Skeletal muscle tissue (tissue), 3 donors: ENCODE measurements at regions not wholly inside any gene's neighbourhood (a gene's known extent, or its start where the extent isn't known, plus 50 kb on each side); places are given as distances from the start of the nearest gene placed in this dataset.

Source experiments
- H3K27ac ChIP-seq: one replicate; pipeline ENCODE4 v1.7.0; 2013; ENCODE audit warnings: mild to moderate bottlenecking, low read depth, low read length, inconsistent platforms
- H3K27me3 ChIP-seq, 3 donors: one replicate each; pipeline ENCODE4 v1.7.0; 2013; ENCODE audit warnings: low read length in 3 of 3; ENCODE audit not compliant: control insufficient read depth in 3 of 3, insufficient read depth in 3 of 3
- H3K36me3 ChIP-seq, 3 donors: one replicate each; pipeline ENCODE4 v1.7.0; 2013; ENCODE audit warnings: low read length in 3 of 3; ENCODE audit not compliant: control insufficient read depth in 3 of 3, insufficient read depth in 3 of 3
- H3K4me1 ChIP-seq, 3 donors: one replicate each; pipeline ENCODE4 v1.7.0; 2013; ENCODE audit warnings: low read length in 3 of 3, mild to moderate bottlenecking in 3 of 3; ENCODE audit not compliant: control insufficient read depth in 3 of 3, insufficient read depth in 3 of 3
- H3K4me3 ChIP-seq, 3 donors: one replicate each; pipeline ENCODE4 v1.7.0; 2013; ENCODE audit warnings: low read length in 3 of 3
- H3K9ac ChIP-seq, 3 donors: one replicate each; pipeline ENCODE4 v1.7.0; 2013; ENCODE audit warnings: low read length in 3 of 3, mild to moderate bottlenecking in 3 of 3, moderate library complexity in 2 of 3, low read depth in 1 of 3
- H3K9me3 ChIP-seq, 3 donors: one replicate each; pipeline ENCODE4 v1.7.0; 2013; ENCODE audit warnings: low read length in 3 of 3; ENCODE audit not compliant: control insufficient read depth in 3 of 3
- donor health status: Osteomylitis.

- no peaks in the 10 kb centered on the region for H3K36me3 ChIP-seq
- H3K27ac ChIP-seq = no peak overlapping the region
- no peaks in the 10 kb centered on the region for H3K9me3 ChIP-seq
- no peaks in the 10 kb centered on the region for H3K4me1 ChIP-seq
- H3K27me3 ChIP-seq = no peaks in the 10 kb centered on the region
- no peak overlapping the region for H3K9ac ChIP-seq
- H3K4me3 ChIP-seq = no peak overlapping the region
Measured at GRCh38 chr18:40417501-40417900, 1537.5 kb upstream of the PIK3C3 start.

- H3K27ac ChIP-seq = no peak overlapping the region
- no peaks in the 10 kb centered on the region for H3K4me1 ChIP-seq
- H3K9ac ChIP-seq = no peak overlapping the region
Measured at GRCh38 chr18:40415821-40416220, 1539.2 kb upstream of the PIK3C3 start.

GRCh38 chr18:40415176-40415791 is 1539.8 kb upstream of the PIK3C3 start:
- H3K4me3 ChIP-seq = no peak overlapping the region
- no peak overlapping the region for H3K9ac ChIP-seq
- H3K36me3 ChIP-seq = no peaks in the 10 kb centered on the region
- no peak overlapping the region for H3K27ac ChIP-seq
- no peaks in the 10 kb centered on the region for H3K9me3 ChIP-seq
- H3K27me3 ChIP-seq = no peaks in the 10 kb centered on the region
- no peaks in the 10 kb centered on the region for H3K4me1 ChIP-seq

More at GRCh38 chr18:40415821-40416220, 1539.2 kb upstream of the PIK3C3 start:
- H3K4me3 ChIP-seq = no peak overlapping the region
- H3K36me3 ChIP-seq = no peaks in the 10 kb centered on the region
- no peaks in the 10 kb centered on the region for H3K9me3 ChIP-seq
- H3K27me3 ChIP-seq = no peaks in the 10 kb centered on the region

DNA sequence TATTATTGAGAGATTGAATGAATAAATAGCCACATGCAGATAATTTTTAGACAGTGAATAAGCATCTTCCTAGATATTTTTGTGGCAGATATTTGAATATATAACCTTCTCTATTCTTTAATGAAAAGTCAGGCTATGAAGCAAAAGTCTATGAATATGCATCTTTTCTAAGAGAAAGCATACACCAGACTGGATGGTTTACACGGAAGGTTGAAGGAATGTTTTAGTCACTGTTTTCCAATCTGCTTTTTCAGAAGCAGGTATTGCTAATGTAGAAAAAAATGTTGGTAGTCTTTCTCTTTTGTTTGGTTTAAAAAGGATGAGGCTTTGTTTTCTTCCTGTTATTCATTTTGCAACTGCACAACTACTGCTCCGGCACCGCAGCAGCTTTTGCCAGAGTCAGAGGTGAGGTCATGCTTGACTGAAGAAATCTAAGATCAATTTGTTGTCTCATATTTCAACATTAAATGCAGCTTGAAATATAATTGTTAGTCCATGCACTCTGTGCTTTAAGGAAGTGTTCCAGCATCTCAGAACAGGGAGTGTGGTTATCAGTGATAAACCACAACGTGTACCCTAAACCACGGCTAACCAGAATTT is 1540.8 kb upstream of the PIK3C3 start:
- no peaks in the 10 kb centered on the region for H3K27me3 ChIP-seq
- H3K4me1 ChIP-seq = no peaks in the 10 kb centered on the region
- H3K4me3 ChIP-seq = no peak overlapping the region
- no peaks in the 10 kb centered on the region for H3K9me3 ChIP-seq
- H3K36me3 ChIP-seq = no peaks in the 10 kb centered on the region
- no peak overlapping the region for H3K27ac ChIP-seq
- H3K9ac ChIP-seq = no peak overlapping the region

DNA sequence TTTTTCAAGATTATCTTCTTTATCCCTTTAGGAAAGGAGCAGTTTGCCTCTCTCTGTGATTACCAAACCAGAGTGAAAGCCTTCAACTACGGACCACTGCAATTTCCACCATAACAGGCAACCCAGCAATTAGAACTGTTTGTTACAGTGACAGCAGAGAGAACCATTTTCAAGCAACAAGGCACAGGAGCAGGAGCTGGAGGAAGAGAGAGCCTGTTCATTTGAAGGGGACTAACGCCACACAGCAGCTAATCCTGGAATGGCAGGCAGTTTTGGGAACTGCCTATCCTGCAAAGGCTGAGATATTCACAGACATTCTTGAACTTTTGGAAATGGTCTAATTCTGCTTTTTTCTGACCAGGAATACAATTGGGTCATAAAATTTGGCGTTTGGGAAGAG is 1541.9 kb upstream of the PIK3C3 start:
- Histone ChIP-seq H3K4me1 (no peaks in the 10 kb centered on the region), H3K36me3 (no peaks in the 10 kb centered on the region), H3K27me3 (no peaks in the 10 kb centered on the region), H3K9ac (no peak overlapping the region), H3K4me3 (no peak overlapping the region), H3K27ac (no peak overlapping the region), H3K9me3 (no peaks in the 10 kb centered on the region)

GRCh38 chr18:40412410-40412809 is 1542.6 kb upstream of the PIK3C3 start:
- Histone ChIP-seq H3K36me3 (no peaks in the 10 kb centered on the region), H3K4me3 (no peak overlapping the region), H3K27me3 (no peaks in the 10 kb centered on the region), H3K4me1 (no peaks in the 10 kb centered on the region), H3K9ac (no peak overlapping the region), H3K9me3 (no peaks in the 10 kb centered on the region), H3K27ac (no peak overlapping the region)

DNA sequence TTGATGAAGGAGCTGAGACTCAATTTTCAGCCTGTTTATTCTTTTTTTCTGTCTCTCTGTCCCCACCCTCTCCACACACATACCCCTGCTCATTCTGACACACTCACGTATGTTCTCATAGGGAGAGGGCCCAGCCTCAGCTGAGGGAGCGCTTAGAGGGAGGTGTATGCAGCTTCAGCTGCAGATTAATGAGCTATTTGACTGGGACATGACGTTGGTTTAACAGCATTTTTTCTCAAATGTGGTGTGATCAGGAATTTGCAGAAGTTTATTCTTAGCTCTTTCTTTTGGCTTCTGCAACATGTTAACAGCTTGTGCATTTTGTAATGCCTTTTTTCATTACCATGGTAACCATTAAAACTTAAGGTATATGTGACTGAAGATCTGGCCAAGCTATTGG is 1547.1 kb upstream of the PIK3C3 start:
- H3K4me3 ChIP-seq = no peak overlapping the region
- no peak overlapping the region for H3K27ac ChIP-seq
- H3K4me1 ChIP-seq = no peaks in the 10 kb centered on the region
- no peaks in the 10 kb centered on the region for H3K36me3 ChIP-seq
- no peaks in the 10 kb centered on the region for H3K27me3 ChIP-seq
- H3K9me3 ChIP-seq = no peaks in the 10 kb centered on the region
- H3K9ac ChIP-seq = no peak overlapping the region

GRCh38 chr18:40404284-40404683 is 1550.8 kb upstream of the PIK3C3 start:
- Histone ChIP-seq H3K4me3 (no peak overlapping the region), H3K4me1 (no peaks in the 10 kb centered on the region), H3K9ac (no peak overlapping the region), H3K27me3 (no peaks in the 10 kb centered on the region), H3K36me3 (no peaks in the 10 kb centered on the region), H3K9me3 (peaks cover 0 to 2% (median 0%) of the 10 kb centered on the region in 3 donors), H3K27ac (no peak overlapping the region)

DNA sequence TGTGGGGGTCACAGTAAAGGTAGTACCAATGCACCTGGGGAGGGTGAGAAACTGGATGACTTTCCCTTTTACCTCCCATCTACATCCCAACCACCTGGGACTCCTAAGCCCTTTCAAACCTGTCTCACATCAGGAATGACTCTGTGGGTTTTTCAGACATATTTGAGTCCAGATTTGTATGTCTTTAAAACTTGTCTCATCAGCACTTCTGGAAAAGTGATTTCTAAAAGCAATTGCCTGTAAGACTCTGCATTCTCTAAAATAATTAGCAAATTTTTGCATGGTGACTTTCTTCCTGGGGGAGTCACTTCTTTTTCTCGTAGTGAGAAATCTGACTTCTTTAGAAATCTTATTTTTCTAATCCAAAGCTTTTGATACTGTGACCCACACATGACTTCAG is 1553.0 kb upstream of the PIK3C3 start:
- no peak overlapping the region for H3K9ac ChIP-seq
- H3K9me3 ChIP-seq = peaks cover 0 to 2% (median 0%) of the 10 kb centered on the region in 3 donors
- no peaks in the 10 kb centered on the region for H3K4me1 ChIP-seq
- H3K36me3 ChIP-seq = no peaks in the 10 kb centered on the region
- no peak overlapping the region for H3K27ac ChIP-seq
- H3K4me3 ChIP-seq = no peak overlapping the region
- H3K27me3 ChIP-seq = no peaks in the 10 kb centered on the region

DNA sequence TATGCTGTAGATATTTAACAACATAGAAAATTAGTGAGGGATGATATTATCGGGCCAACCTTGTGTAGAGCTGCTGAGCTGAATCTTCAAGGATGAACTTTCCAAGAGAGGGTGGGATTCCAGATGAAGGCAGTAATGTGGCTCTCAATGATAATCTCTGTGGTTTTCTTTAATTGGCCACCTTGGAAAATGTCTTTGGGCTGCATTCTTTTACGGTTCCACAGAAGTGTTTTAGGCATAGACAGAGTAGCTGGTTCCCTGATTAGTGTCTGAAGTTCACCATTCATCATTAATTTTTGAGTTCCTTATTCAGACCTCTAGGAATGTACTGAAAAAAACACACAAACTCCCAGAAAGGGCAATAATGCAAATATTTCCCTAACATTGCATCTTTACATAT is 1566.9 kb upstream of the PIK3C3 start:
- no peak overlapping the region for H3K4me3 ChIP-seq
- H3K27ac ChIP-seq = no peak overlapping the region
- no peaks in the 10 kb centered on the region for H3K36me3 ChIP-seq
- H3K9me3 ChIP-seq = no peaks in the 10 kb centered on the region
- H3K4me1 ChIP-seq = no peaks in the 10 kb centered on the region
- H3K27me3 ChIP-seq = no peaks in the 10 kb centered on the region
- no peak overlapping the region for H3K9ac ChIP-seq
